DND-41 (cell line): ENCODE measurements at regions not wholly inside any gene's neighbourhood (a gene's known extent, or its start where the extent isn't known, plus 50 kb on each side); places are given as distances from the start of the nearest gene placed in this dataset.

ENCODE experiments used
- ATAC-seq: fragments of 200-7000 bp; cut with Tn5 transposase; 3 replicates; pipeline ENCODE4 v1.9.1; 2021; ENCODE audit warnings: low read depth; ENCODE audit not compliant: insufficient read depth
- DNase-seq: peaks from one replicate; pipeline ENCODE4 v3.0.0-alpha.2; 2020
- H2AFZ ChIP-seq: 2 replicates; pipeline ENCODE4 v1.6.0; 2012; ENCODE audit warnings: low read depth, low read length
- H3K27ac ChIP-seq: 2 replicates; pipeline ENCODE4 v1.5.1; 2012; ENCODE audit warnings: low read length, inconsistent platforms
- H3K27me3 ChIP-seq: fragments of 200-600 bp; sonication (generic); 2 replicates; pipeline ENCODE4 v1.6.0; 2012; ENCODE audit warnings: low read length, mild to moderate bottlenecking, inconsistent platforms; ENCODE audit not compliant: insufficient read depth, poor library complexity
- H3K36me3 ChIP-seq: 2 replicates; pipeline ENCODE4 v1.5.1; 2012; ENCODE audit warnings: low read length, inconsistent platforms; ENCODE audit not compliant: insufficient read depth
- H3K4me1 ChIP-seq: 2 replicates; pipeline ENCODE4 v1.5.1; 2012; ENCODE audit warnings: mild to moderate bottlenecking, low read length; ENCODE audit not compliant: insufficient read depth
- H3K4me2 ChIP-seq: 2 replicates; pipeline ENCODE4 v1.6.0; 2012; ENCODE audit warnings: mild to moderate bottlenecking, moderate library complexity, low read length, inconsistent platforms; ENCODE audit not compliant: insufficient read depth
- H3K4me3 ChIP-seq, 2 experiments: fragments of 200-600 bp in 1 of 2; shearing (Covaris generic) in 1 of 2; 2 replicates each; pipeline ENCODE4 v1.5.1; 2012 to 2016; ENCODE audit warnings: inconsistent platforms in 2 of 2, low read length in 2 of 2, mild to moderate bottlenecking in 2 of 2, low read depth in 1 of 2, moderate library complexity in 1 of 2
- H3K79me2 ChIP-seq: 2 replicates; pipeline ENCODE4 v1.6.0; 2012; ENCODE audit warnings: low read length, inconsistent platforms; ENCODE audit not compliant: insufficient read depth
- H3K9ac ChIP-seq: 2 replicates; pipeline ENCODE4 v1.6.0; 2012; ENCODE audit warnings: low read depth, mild to moderate bottlenecking, inconsistent platforms, low read length, moderate library complexity
- H3K9me3 ChIP-seq: 2 replicates; pipeline ENCODE4 v1.5.1; 2012; ENCODE audit warnings: low read length, moderate library complexity, mild to moderate bottlenecking, inconsistent platforms; ENCODE audit not compliant: insufficient read depth, severe bottlenecking
- H4K20me1 ChIP-seq: 2 replicates; pipeline ENCODE4 v1.6.0; 2012; ENCODE audit warnings: low read length; ENCODE audit not compliant: insufficient read depth
- CTCF ChIP-seq: IDR thresholded peaks from 2 replicates; pipeline ENCODE4 v1.5.1; 2012; ENCODE audit warnings: borderline replicate concordance, low read length, moderate library complexity, mild to moderate bottlenecking; ENCODE audit not compliant: poor library complexity, severe bottlenecking; ENCODE audit errors: extremely low read depth
- EZH2 ChIP-seq: IDR thresholded peaks from 3 replicates; pipeline ENCODE4 v1.6.1; 2012; ENCODE audit warnings: borderline replicate concordance, low read depth, mild to moderate bottlenecking, moderate library complexity, low read length, inconsistent platforms; ENCODE audit not compliant: severe bottlenecking

GRCh38 chr12:125889742-125890141, 824.5 kb downstream of the AACS start:
- no peak overlapping the region for H3K9ac ChIP-seq
- no peaks in the 10 kb centered on the region for H3K27me3 ChIP-seq
- no peak overlapping the region for H3K4me2 ChIP-seq
- DNase-seq (no peak), ATAC-seq (no peak)
- TF ChIP-seq CTCF (no peak), EZH2 (no peak)
- no peaks in the 10 kb centered on the region for H4K20me1 ChIP-seq
- H3K4me1 ChIP-seq: no peaks in the 10 kb centered on the region
- no peaks in the 10 kb centered on the region for H3K79me2 ChIP-seq
- no peak overlapping the region for H3K27ac ChIP-seq
- H3K36me3 ChIP-seq: no peaks in the 10 kb centered on the region
- H3K4me3 ChIP-seq: no peak overlapping the region
- H3K9me3 ChIP-seq: no peaks in the 10 kb centered on the region
- H2AFZ ChIP-seq: no peak overlapping the region

- H3K9me3 ChIP-seq: no peaks in the 10 kb centered on the region
- H3K4me2 ChIP-seq: no peak overlapping the region
- H4K20me1 ChIP-seq: no peaks in the 10 kb centered on the region
- no peak overlapping the region for H3K9ac ChIP-seq
- no peaks in the 10 kb centered on the region for H3K79me2 ChIP-seq
- no peak overlapping the region for H2AFZ ChIP-seq
- no peaks in the 10 kb centered on the region for H3K36me3 ChIP-seq
- H3K4me1 ChIP-seq: no peaks in the 10 kb centered on the region
- TF ChIP-seq CTCF (no peak), EZH2 (no peak)
- H3K4me3 ChIP-seq: no peak overlapping the region
- H3K27me3 ChIP-seq: no peaks in the 10 kb centered on the region
- H3K27ac ChIP-seq: no peak overlapping the region
- ATAC-seq (no peak), DNase-seq (no peak)
These were observed 825.2 kb downstream of the AACS start for GRCh38 chr12:125890366-125890905.

- Histone ChIP-seq H3K4me1 (no peaks in the 10 kb centered on the region), H4K20me1 (no peaks in the 10 kb centered on the region), H3K27me3 (no peaks in the 10 kb centered on the region), H3K9ac (no peak overlapping the region), H2AFZ (no peak overlapping the region), H3K36me3 (no peaks in the 10 kb centered on the region), H3K27ac (no peak overlapping the region), H3K79me2 (no peaks in the 10 kb centered on the region), H3K4me3 (no peak overlapping the region), H3K4me2 (no peak overlapping the region), H3K9me3 (no peaks in the 10 kb centered on the region)
- DNase-seq (no peak), ATAC-seq (no peak)
- TF ChIP-seq EZH2 (no peak), CTCF (no peak)
These were observed 825.7 kb downstream of the AACS start for GRCh38 chr12:125890971-125891370.

GRCh38 chr12:125892276-125892675, 827.0 kb downstream of the AACS start:
- no peaks in the 10 kb centered on the region for H3K79me2 ChIP-seq
- no peak overlapping the region for H3K4me3 ChIP-seq
- no peak overlapping the region for H3K4me2 ChIP-seq
- H3K4me1 ChIP-seq: no peaks in the 10 kb centered on the region
- no peaks in the 10 kb centered on the region for H4K20me1 ChIP-seq
- no peak for ATAC-seq
- H3K27me3 ChIP-seq: no peaks in the 10 kb centered on the region
- no peak overlapping the region for H2AFZ ChIP-seq
- no peak for DNase-seq
- no peaks in the 10 kb centered on the region for H3K9me3 ChIP-seq
- H3K9ac ChIP-seq: no peak overlapping the region
- no peak overlapping the region for H3K27ac ChIP-seq
- TF ChIP-seq EZH2 (no peak), CTCF (no peak)
- H3K36me3 ChIP-seq: no peaks in the 10 kb centered on the region
